IPS-15b (cell line): ENCODE measurements at regions not wholly inside any gene's neighbourhood (a gene's known extent, or its start where the extent isn't known, plus 50 kb on each side); places are given as distances from the start of the nearest gene placed in this dataset.
"Not testable (repeated sequence)": the region's sequence is repeated elsewhere in the genome, so short reads cannot be mapped to it uniquely, and the experiment has no call there.

Experiments used
- H3K27me3 ChIP-seq: one replicate; pipeline ENCODE4 v1.6.1; 2013; ENCODE audit warnings: low read length; ENCODE audit not compliant: control insufficient read depth, insufficient read depth
- H3K36me3 ChIP-seq: one replicate; pipeline ENCODE4 v1.6.1; 2013; ENCODE audit warnings: low read length; ENCODE audit not compliant: control insufficient read depth, insufficient read depth
- H3K4me1 ChIP-seq: one replicate; pipeline ENCODE4 v1.6.1; 2013; ENCODE audit warnings: mild to moderate bottlenecking, low read length; ENCODE audit not compliant: control insufficient read depth, insufficient read depth
- H3K4me3 ChIP-seq: one replicate; pipeline ENCODE4 v1.5.1; 2013; ENCODE audit warnings: low read depth, low read length
- H3K9ac ChIP-seq: one replicate; pipeline ENCODE4 v1.6.1; 2013; ENCODE audit warnings: low read depth, mild to moderate bottlenecking, low read length
- H3K9me3 ChIP-seq: one replicate; pipeline ENCODE4 v1.6.1; 2013; ENCODE audit warnings: mild to moderate bottlenecking, low read length; ENCODE audit not compliant: control insufficient read depth, insufficient read depth

- Histone ChIP-seq H3K4me1 (no peaks in the 10 kb centered on the region), H3K4me3 (no peak overlapping the region), H3K9ac (no peak overlapping the region), H3K9me3 (no peaks in the 10 kb centered on the region), H3K27me3 (no peaks in the 10 kb centered on the region), H3K36me3 (no peaks in the 10 kb centered on the region)
These were observed 2267.9 kb upstream of the AGA start for GRCh38 chr4:179709961-179710624.

GRCh38 chr4:179719766-179720450, 2277.7 kb upstream of the AGA start:
- H3K27me3 ChIP-seq: no peaks in the 10 kb centered on the region
- no peak overlapping the region for H3K9ac ChIP-seq
- H3K36me3 ChIP-seq: no peaks in the 10 kb centered on the region
- no peaks in the 10 kb centered on the region for H3K4me1 ChIP-seq
- H3K4me3 ChIP-seq: no peak overlapping the region
- no peaks in the 10 kb centered on the region for H3K9me3 ChIP-seq

GRCh38 chr4:179726491-179726890, 2284.3 kb upstream of the AGA start:
- not testable (repeated sequence) for H3K27me3 ChIP-seq, H3K36me3 ChIP-seq, H3K4me3 ChIP-seq, H3K9me3 ChIP-seq, H3K4me1 ChIP-seq, H3K9ac ChIP-seq

DNA sequence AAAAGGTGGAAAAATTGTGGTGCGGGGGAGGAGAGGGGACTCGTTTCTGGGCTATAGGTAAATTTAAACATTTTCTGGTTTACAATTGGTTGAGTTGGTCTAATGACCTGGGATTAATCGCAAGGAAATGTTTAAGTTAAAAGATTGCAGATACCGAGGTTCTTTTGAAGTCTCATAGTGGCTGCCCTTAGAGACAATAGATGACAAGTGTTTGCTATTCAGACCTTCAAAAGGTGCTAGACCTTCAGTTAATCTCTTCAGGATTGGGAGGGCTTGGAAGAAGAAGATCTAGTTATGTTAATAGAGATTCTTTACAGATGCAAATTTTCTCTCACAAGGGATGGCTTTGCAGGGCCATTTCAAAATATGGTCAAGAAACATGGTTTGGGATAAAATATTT, 2286.1 kb upstream of the AGA start:
- no peaks in the 10 kb centered on the region for H3K4me1 ChIP-seq
- H3K36me3 ChIP-seq: no peaks in the 10 kb centered on the region
- H3K27me3 ChIP-seq: no peaks in the 10 kb centered on the region
- H3K4me3 ChIP-seq: no peak overlapping the region
- H3K9ac ChIP-seq: no peak overlapping the region
- no peaks in the 10 kb centered on the region for H3K9me3 ChIP-seq

DNA sequence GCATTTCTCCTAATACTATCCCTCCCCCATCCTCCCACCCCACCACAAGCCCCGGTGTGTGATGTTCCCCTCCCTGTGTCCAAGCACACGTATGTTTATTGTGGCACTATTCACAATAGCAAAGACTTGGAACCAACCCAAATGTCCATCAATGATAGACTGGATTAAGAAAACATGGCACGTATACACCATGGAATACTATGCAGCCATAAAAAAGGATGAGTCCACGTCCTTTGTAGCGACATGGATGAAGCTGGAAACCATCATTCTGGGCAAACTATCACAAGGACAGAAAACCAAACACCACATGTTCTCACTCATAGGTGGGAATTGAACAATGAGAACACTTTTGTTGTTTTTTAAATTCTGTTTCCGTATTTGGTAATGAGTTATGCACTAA, 2294.6 kb upstream of the AGA start:
- not testable (repeated sequence) for H3K36me3 ChIP-seq, H3K9ac ChIP-seq, H3K9me3 ChIP-seq, H3K27me3 ChIP-seq, H3K4me1 ChIP-seq, H3K4me3 ChIP-seq

DNA sequence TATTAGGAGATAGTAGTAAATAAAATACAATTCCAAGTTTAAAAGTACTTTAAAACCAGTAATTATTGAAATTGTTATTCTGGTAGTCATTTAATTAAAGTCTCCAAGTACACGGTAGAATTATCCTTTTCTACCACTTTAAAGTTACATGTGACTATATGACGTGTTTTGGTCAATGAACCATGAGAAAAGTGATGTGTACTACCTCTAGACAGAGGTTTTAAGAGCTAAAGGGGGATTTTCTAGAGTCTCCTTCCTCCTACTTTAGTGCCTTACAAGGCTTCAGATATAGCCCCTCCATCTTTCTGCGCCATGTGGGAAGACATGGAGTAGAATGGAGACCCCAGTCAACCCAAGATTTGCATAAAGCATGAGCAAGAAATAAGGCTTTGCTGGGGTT, 2296.6 kb upstream of the AGA start:
- H3K9me3 ChIP-seq: no peaks in the 10 kb centered on the region
- H3K4me1 ChIP-seq: no peaks in the 10 kb centered on the region
- H3K27me3 ChIP-seq: no peaks in the 10 kb centered on the region
- no peak overlapping the region for H3K9ac ChIP-seq
- no peaks in the 10 kb centered on the region for H3K36me3 ChIP-seq
- no peak overlapping the region for H3K4me3 ChIP-seq

GRCh38 chr4:179747218-179747910, 2305.1 kb upstream of the AGA start:
- Histone ChIP-seq H3K36me3 (no peaks in the 10 kb centered on the region), H3K27me3 (no peaks in the 10 kb centered on the region), H3K4me1 (no peaks in the 10 kb centered on the region), H3K4me3 (no peak overlapping the region), H3K9me3 (no peaks in the 10 kb centered on the region), H3K9ac (no peak overlapping the region)

DNA sequence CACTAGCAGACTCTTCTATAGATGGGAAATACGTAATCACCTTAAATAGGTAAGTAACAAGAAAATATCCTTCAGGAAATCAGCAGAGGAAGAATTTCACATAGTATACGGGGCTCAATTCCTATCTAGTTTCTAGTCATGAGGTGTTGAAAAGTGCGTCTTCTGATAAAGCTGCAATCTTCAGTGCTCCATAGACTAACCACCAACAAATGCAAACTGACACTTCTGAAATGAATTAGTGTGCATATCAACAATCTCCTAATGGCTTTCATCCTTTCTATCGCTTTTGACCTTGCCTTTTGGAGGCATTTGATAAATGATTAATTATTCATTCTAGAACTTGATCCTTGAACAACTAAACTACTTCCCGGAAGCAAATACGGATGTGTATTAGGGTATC, 2306.6 kb upstream of the AGA start:
- no peaks in the 10 kb centered on the region for H3K36me3 ChIP-seq
- H3K27me3 ChIP-seq: no peaks in the 10 kb centered on the region
- no peaks in the 10 kb centered on the region for H3K4me1 ChIP-seq
- H3K9ac ChIP-seq: no peak overlapping the region
- H3K9me3 ChIP-seq: no peaks in the 10 kb centered on the region
- no peak overlapping the region for H3K4me3 ChIP-seq

DNA sequence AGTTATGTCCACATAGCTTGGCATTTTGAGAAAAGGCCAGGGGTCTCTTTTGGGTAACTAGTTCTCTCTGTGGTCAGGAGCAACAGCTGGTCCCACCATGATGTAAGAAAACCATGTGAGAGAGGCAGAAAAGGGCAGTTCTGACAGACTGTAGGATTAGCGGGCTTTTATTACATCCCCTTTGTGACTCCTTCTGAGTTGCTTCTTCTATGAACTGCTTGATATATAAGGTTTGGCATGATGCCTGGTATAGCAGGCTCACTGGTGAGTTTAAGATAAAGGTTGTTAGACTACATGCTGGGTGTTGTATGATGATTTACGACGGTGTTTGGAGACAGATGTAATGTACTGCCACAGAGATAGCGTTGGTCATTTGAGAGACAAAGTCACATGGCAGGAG, 2308.1 kb upstream of the AGA start:
- Histone ChIP-seq H3K27me3 (no peaks in the 10 kb centered on the region), H3K9me3 (no peaks in the 10 kb centered on the region), H3K36me3 (no peaks in the 10 kb centered on the region), H3K4me3 (no peak overlapping the region), H3K4me1 (no peaks in the 10 kb centered on the region), H3K9ac (no peak overlapping the region)

- no peak overlapping the region for H3K4me3 ChIP-seq
These were observed 2309.4 kb upstream of the AGA start for GRCh38 chr4:179751669-179752068.

GRCh38 chr4:179755322-179755721, 2313.1 kb upstream of the AGA start:
- no peaks in the 10 kb centered on the region for H3K36me3 ChIP-seq
- H3K9me3 ChIP-seq: no peaks in the 10 kb centered on the region
- no peaks in the 10 kb centered on the region for H3K27me3 ChIP-seq
- no peaks in the 10 kb centered on the region for H3K4me1 ChIP-seq
- no peak overlapping the region for H3K9ac ChIP-seq
- H3K4me3 ChIP-seq: no peak overlapping the region

More at GRCh38 chr4:179751669-179752068, 2309.4 kb upstream of the AGA start:
- Histone ChIP-seq H3K36me3 (no peaks in the 10 kb centered on the region), H3K9me3 (no peaks in the 10 kb centered on the region), H3K4me1 (no peaks in the 10 kb centered on the region), H3K9ac (no peak overlapping the region), H3K27me3 (no peaks in the 10 kb centered on the region)

DNA sequence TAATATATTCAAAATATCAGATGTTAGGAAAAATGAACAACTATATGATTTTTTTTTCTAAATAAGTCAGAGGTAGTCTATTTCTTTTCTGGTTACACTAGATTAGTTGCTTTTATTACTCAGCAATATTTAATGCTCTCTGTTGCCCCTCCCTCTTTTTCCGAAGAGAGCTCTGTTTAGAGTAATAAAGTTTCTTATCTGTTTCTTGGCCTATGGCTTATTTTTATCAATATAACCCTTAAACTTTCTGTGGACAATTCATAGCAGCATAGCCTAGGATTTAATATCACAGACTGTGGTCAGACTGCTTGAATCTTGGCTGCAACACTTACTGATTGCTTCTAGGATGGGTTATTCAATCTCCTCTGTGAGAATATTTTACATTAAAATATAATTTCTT, 2315.4 kb upstream of the AGA start:
- H3K36me3 ChIP-seq: no peaks in the 10 kb centered on the region
- H3K9ac ChIP-seq: no peak overlapping the region
- no peak overlapping the region for H3K4me3 ChIP-seq
- H3K4me1 ChIP-seq: no peaks in the 10 kb centered on the region
- H3K27me3 ChIP-seq: no peaks in the 10 kb centered on the region
- H3K9me3 ChIP-seq: no peaks in the 10 kb centered on the region
